K562 (cell line): ENCODE measurements at regions not wholly inside any gene's neighbourhood (a gene's known extent, or its start where the extent isn't known, plus 50 kb on each side); places are given as distances from the start of the nearest gene placed in this dataset.

ENCODE experiments used
- ATAC-seq: fragments of 200-7000 bp; cut with Tn5 transposase; 3 replicates; pipeline ENCODE4 v1.9.1; 2020; ENCODE audit warnings: moderate library complexity
- BruUV-seq: library from RNA; stranded (reverse); fragments of 400-500 nt; replicated peaks from 2 replicates; lab custom pipeline; 2021; lab: Mats Ljungman, UMichigan
- CTCF ChIA-PET: fragments of 300-600 bp; formaldehyde crosslinking; extraction: SDS; loops from one replicate; lab custom pipeline; 2021; ENCODE audit warnings: low intra/inter-chr PET ratio; lab: Yijun Ruan, JAX
- POLR2A ChIA-PET: fragments of 300-600, 350-650 bp; sonication (Branson Sonifier 250); formaldehyde crosslinking; extraction: SDS; loops from one replicate; lab custom pipeline; 2021; ENCODE audit warnings: antibody characterized with exemption, inconsistent platforms; lab: Yijun Ruan, JAX
- DNase-seq, 4 experiments: peaks; one replicate each; pipeline versions ENCODE4 v3.0.0 to v3.0.0-alpha.2; 2011 to 2018; ENCODE audit warnings: low spot score in 3 of 4, mixed read lengths in 3 of 4; ENCODE audit errors: extremely low read depth in 1 of 4
- FAIRE-seq: peaks from 2 replicates; lab custom pipeline; 2011; peaks lifted over from hg19 to GRCh38; lab: Jason Lieb, UNC
- H2AFZ ChIP-seq: 2 replicates; pipeline ENCODE4 v1.6.0; 2011; ENCODE audit warnings: low read depth, low read length, control low read depth, inconsistent platforms
- H3K27ac ChIP-seq: fragments of 200-600 bp; 3 replicates; pipeline ENCODE4 v1.8.0; 2011; ENCODE audit warnings: low read depth, mild to moderate bottlenecking, control low read depth, inconsistent platforms, low read length, moderate library complexity, mixed read lengths; ENCODE audit errors: extremely low read depth
- H3K27me3 ChIP-seq, 2 experiments: fragments of 300-600 bp in 1 of 2; 2 replicates in 1 of 2; 3 replicates in 1 of 2; pipeline versions ENCODE4 v1.6.0 to v1.8.0; 2011; ENCODE audit warnings: inconsistent platforms in 2 of 2, low read length in 2 of 2, mild to moderate bottlenecking in 1 of 2, mixed read lengths in 1 of 2, moderate library complexity in 1 of 2; ENCODE audit not compliant: control insufficient read depth in 2 of 2, insufficient read depth in 2 of 2
- H3K36me3 ChIP-seq: fragments of 300-600 bp; 3 replicates; pipeline ENCODE4 v1.8.0; 2011; ENCODE audit warnings: mild to moderate bottlenecking, low read length, inconsistent platforms; ENCODE audit not compliant: control insufficient read depth, insufficient read depth
- H3K4me1 ChIP-seq, 2 experiments: fragments of 200-600 bp in 1 of 2; replicated peaks in 1 of 2; 2 replicates in 1 of 2; 3 replicates in 1 of 2; pipeline versions ENCODE4 v1.5.1 to v1.8.0; 2011; ENCODE audit warnings: inconsistent platforms in 2 of 2, low read length in 2 of 2, mild to moderate bottlenecking in 1 of 2, mixed read lengths in 1 of 2, moderate library complexity in 1 of 2; ENCODE audit not compliant: control insufficient read depth in 2 of 2, insufficient read depth in 2 of 2
- H3K4me2 ChIP-seq: 2 replicates; pipeline ENCODE4 v1.6.1; 2011; ENCODE audit warnings: low read length, control low read depth, inconsistent platforms, mixed read lengths; ENCODE audit not compliant: insufficient read depth
- H3K4me3 ChIP-seq: fragments of 200-600 bp; sonication (generic), shearing (Covaris generic); 2 replicates; pipeline ENCODE4 v1.5.1; 2016; ENCODE audit warnings: control low read depth, inconsistent platforms
- H3K79me2 ChIP-seq: fragments of 200-600 bp; 3 replicates; pipeline ENCODE4 v1.8.0; 2011; ENCODE audit warnings: low read length, inconsistent platforms; ENCODE audit not compliant: control insufficient read depth, insufficient read depth
- H3K9ac ChIP-seq, 2 experiments: 2 replicates each; pipeline versions ENCODE4 v1.6.0 to v1.6.1; 2011; ENCODE audit warnings: low read depth in 2 of 2, low read length in 2 of 2, control low read depth in 1 of 2, inconsistent platforms in 1 of 2, mild to moderate bottlenecking in 1 of 2, mixed read lengths in 1 of 2; ENCODE audit not compliant: insufficient read depth in 1 of 2
- H3K9me1 ChIP-seq: one replicate; pipeline ENCODE4 v1.6.0; 2011; ENCODE audit warnings: inconsistent platforms, mild to moderate bottlenecking, low read length, moderate library complexity; ENCODE audit not compliant: control insufficient read depth, insufficient read depth
- H3K9me3 ChIP-seq: replicated peaks from 2 replicates; pipeline ENCODE4 v1.5.1; 2011; ENCODE audit warnings: low read depth, low read length, inconsistent platforms; ENCODE audit not compliant: control insufficient read depth, insufficient read depth
- H4K20me1 ChIP-seq: replicated peaks from 2 replicates; pipeline ENCODE4 v1.6.1; 2011; ENCODE audit warnings: low read length, inconsistent platforms, mixed read lengths; ENCODE audit not compliant: control insufficient read depth, insufficient read depth
- ARNT ChIP-seq, 2 experiments: fragments of 450-650 bp; IDR thresholded peaks; 2 replicates each; pipeline ENCODE4 v1.6.1; 2016; ENCODE audit warnings: mild to moderate bottlenecking in 1 of 2
- BCOR ChIP-seq: fragments of 450-650 bp; IDR thresholded peaks from 2 replicates; pipeline ENCODE4 v1.6.1; 2016
- CBX1 ChIP-seq: sonication (generic); IDR thresholded peaks from 2 replicates; pipeline ENCODE4 v1.6.1; 2016; ENCODE audit warnings: antibody characterized with exemption, low read depth, mild to moderate bottlenecking
- CBX8 ChIP-seq: fragments of 200-600 bp; sonication (generic); IDR thresholded peaks from 2 replicates; pipeline ENCODE4 v1.6.1; 2012; ENCODE audit warnings: borderline replicate concordance, mixed run types, low read depth, mild to moderate bottlenecking, moderate library complexity, mixed read lengths, low read length, control low read depth, inconsistent platforms; ENCODE audit not compliant: poor library complexity, severe bottlenecking; ENCODE audit errors: extremely low read depth
- CC2D1A ChIP-seq: fragments of 450-650 bp; IDR thresholded peaks from 2 replicates; pipeline ENCODE4 v1.6.1; 2017; ENCODE audit warnings: mild to moderate bottlenecking
- FOXK1 ChIP-seq: sonication (generic); formaldehyde crosslinking; IDR thresholded peaks from 2 replicates; pipeline ENCODE4 v1.8.0; 2022; ENCODE audit warnings: missing genetic modification reagents, mild to moderate bottlenecking, borderline replicate concordance
- MTA2 ChIP-seq: fragments of 450-650 bp; IDR thresholded peaks from 2 replicates; pipeline ENCODE4 v1.6.1; 2016; ENCODE audit warnings: low read depth
- MTA3 ChIP-seq: fragments of 450-650 bp; formaldehyde crosslinking; IDR thresholded peaks from 2 replicates; pipeline ENCODE4 v1.6.1; 2017; ENCODE audit warnings: mild to moderate bottlenecking, borderline replicate concordance
- NCOA1 ChIP-seq: fragments of 450-650 bp; IDR thresholded peaks from 2 replicates; pipeline ENCODE4 v1.6.1; 2016; ENCODE audit warnings: low read depth
- NCOA4 ChIP-seq: fragments of 450-650 bp; IDR thresholded peaks from 2 replicates; pipeline ENCODE4 v1.6.1; 2018; ENCODE audit warnings: mild to moderate bottlenecking; ENCODE audit not compliant: partially characterized antibody
- RAD21 ChIP-seq, 2 experiments: fragments of 250-450 bp in 1 of 2; fragments of 450-650 bp in 1 of 2; sonication (Bioruptor Pico) in 1 of 2; formaldehyde crosslinking in 1 of 2; IDR thresholded peaks in 1 of 2; conservative IDR thresholded peaks in 1 of 2; 2 replicates each; pipeline versions ENCODE4 v1.4.0 to v1.8.0; 2020 to 2022; ENCODE audit warnings: mild to moderate bottlenecking in 2 of 2, moderate library complexity in 1 of 2
- SPI1 ChIP-seq: IDR thresholded peaks from 2 replicates; pipeline ENCODE4 v1.6.1; 2011; ENCODE audit warnings: low read depth, low read length, control low read depth, borderline replicate concordance
- SRF ChIP-seq, 2 experiments: fragments of 250-450, 450-650 bp in 1 of 2; sonication (Bioruptor Pico) in 1 of 2; sonication (generic) in 1 of 2; formaldehyde crosslinking; IDR thresholded peaks; 2 replicates each; pipeline versions ENCODE4 v1.5.0 to v1.5.1; 2020 to 2022; ENCODE audit warnings: mild to moderate bottlenecking in 1 of 2, missing genetic modification reagents in 1 of 2
- TFAM ChIP-seq: fragments of 250-450 bp; sonication (Bioruptor Pico); conservative IDR thresholded peaks from 2 replicates; pipeline ENCODE4 v1.5.0; 2021; ENCODE audit warnings: mild to moderate bottlenecking, moderate library complexity
- TRIM28 ChIP-seq: fragments of 450-650 bp; IDR thresholded peaks from 2 replicates; pipeline ENCODE4 v1.6.1; 2017
- ZNF311 ChIP-seq: fragments of 250-450 bp; sonication (Bioruptor Pico); IDR thresholded peaks from 2 replicates; pipeline ENCODE4 v1.4.0; 2020; ENCODE audit warnings: mild to moderate bottlenecking, moderate library complexity
- ZNF507 ChIP-seq: conservative IDR thresholded peaks from 2 replicates; pipeline ENCODE4 v1.6.1; 2017; ENCODE audit warnings: missing genetic modification characterization, missing compliant biosample characterization
- ZNF785 ChIP-seq: fragments of 250-450 bp; sonication (Bioruptor Pico); IDR thresholded peaks from 2 replicates; pipeline ENCODE4 v1.4.0; 2020; ENCODE audit warnings: mild to moderate bottlenecking
- WGBS: fragments of 100-300 bp; shearing (Covaris generic); methylation state at CpG from one replicate; pipeline ENCODE4 v1.1.6; 2016; ENCODE audit warnings: low coverage, mixed read lengths; ENCODE audit not compliant: insufficient coverage; ENCODE audit errors: missing lambda C conversion rate; 5-methylcytosine and 5-hydroxymethylcytosine counted together
- in situ Hi-C: fragments of 300-500 bp; cut with MboI; formaldehyde crosslinking; loops from 4 replicates; pipeline ENCODE4 v1.15.0; 2018; ENCODE audit warnings: inconsistent platforms, mixed read lengths
- intact Hi-C: fragments of 100-400 bp; cut with micrococcal nuclease; formaldehyde crosslinking; loops from 2 replicates; pipeline ENCODE4 v1.14.2; 2022
- TF ChIP-seq, protein P1 (sequence below): fragments of 450-650 bp; conservative IDR thresholded peaks from 2 replicates; pipeline ENCODE4 v1.6.1; 2016; ENCODE audit warnings: missing genetic modification characterization, low read depth, mild to moderate bottlenecking, missing compliant biosample characterization, moderate library complexity

GRCh38 chr1:30312226-30312625 is 411.2 kb downstream of the MATN1 start:
- H3K36me3 ChIP-seq, result no peaks in the 10 kb centered on the region
- no peaks in the 10 kb centered on the region for H4K20me1 ChIP-seq
- no peaks in the 10 kb centered on the region for H3K9me3 ChIP-seq
- no peak overlapping the region for H2AFZ ChIP-seq
- no peak for TF ChIP-seq FOXK1 (CRISPR knock-in tag)
- no peak for TF ChIP-seq NCOA4
- TF ChIP-seq CC2D1A, result no peak
- TF ChIP-seq TFAM (CRISPR knock-in tag), result no peak
- intact Hi-C loops, result no loop called here
- no peaks in the 10 kb centered on the region for H3K79me2 ChIP-seq
- H3K9me1 ChIP-seq, result no peaks in the 10 kb centered on the region
- H3K27ac ChIP-seq, result no peak overlapping the region
- H3K4me1 ChIP-seq, result no peaks in the 10 kb centered on the region
- H3K9ac ChIP-seq, result no peak overlapping the region
- ChIA-PET CTCF (no interaction called here), POLR2A (interaction anchor here (0.6 to 1.3 kb wide), 3 partner anchors 19 to 208 kb away, joined by 3 to 4 read pairs (median 3); no protein-coding TSS in a partner anchor)
- in situ Hi-C loops, result no loop called here
- peaks cover 0 to 10% of the 10 kb centered on the region in 2 experiments; a peak in 3 of 5 replicates for H3K27me3 ChIP-seq
- H3K4me2 ChIP-seq, result no peak overlapping the region
- ATAC-seq (no peak), FAIRE-seq (no peak), DNase-seq (no peak)
- 3% methylated on average over 7 of the region's 7 CpGs for WGBS
- no peak overlapping the region for H3K4me3 ChIP-seq
- no TSS peak for BruUV-seq

- in situ Hi-C loops (no loop called here), intact Hi-C loops (no loop called here)
- no peak overlapping the region for H2AFZ ChIP-seq
- no TSS peak for BruUV-seq
- ChIA-PET POLR2A (interaction anchor here (1.3 kb wide), 1 partner anchor 19 kb away, joined by 3 read pairs; no protein-coding TSS in a partner anchor), CTCF (no interaction called here)
- ATAC-seq (no peak), FAIRE-seq (no peak), DNase-seq (no peak)
- H3K4me3 ChIP-seq, result no peak overlapping the region
- no peaks in the 10 kb centered on the region for H3K4me1 ChIP-seq
- WGBS, result 0% methylated on average over 1 of the region's 1 CpG
- H3K27ac ChIP-seq, result no peak overlapping the region
- no peaks in the 10 kb centered on the region for H3K79me2 ChIP-seq
- no peaks in the 10 kb centered on the region for H4K20me1 ChIP-seq
- H3K36me3 ChIP-seq, result no peaks in the 10 kb centered on the region
- H3K9me1 ChIP-seq, result no peaks in the 10 kb centered on the region
- H3K9me3 ChIP-seq, result no peaks in the 10 kb centered on the region
- H3K27me3 ChIP-seq, result peaks cover 0 to 10% of the 10 kb centered on the region in 2 experiments; a peak in 3 of 5 replicates
- no peak overlapping the region for H3K4me2 ChIP-seq
- no peak overlapping the region for H3K9ac ChIP-seq
- TF ChIP-seq SRF (CRISPR knock-in tag; IDR thresholded peaks at IDR 0.05), result no peak
- no peak for TF ChIP-seq ARNT (IDR thresholded peaks at IDR 0.05)
- no peak for TF ChIP-seq MTA3
- no peak for TF ChIP-seq TRIM28
- no peak for TF ChIP-seq CBX8
- TF ChIP-seq, protein P1, sequence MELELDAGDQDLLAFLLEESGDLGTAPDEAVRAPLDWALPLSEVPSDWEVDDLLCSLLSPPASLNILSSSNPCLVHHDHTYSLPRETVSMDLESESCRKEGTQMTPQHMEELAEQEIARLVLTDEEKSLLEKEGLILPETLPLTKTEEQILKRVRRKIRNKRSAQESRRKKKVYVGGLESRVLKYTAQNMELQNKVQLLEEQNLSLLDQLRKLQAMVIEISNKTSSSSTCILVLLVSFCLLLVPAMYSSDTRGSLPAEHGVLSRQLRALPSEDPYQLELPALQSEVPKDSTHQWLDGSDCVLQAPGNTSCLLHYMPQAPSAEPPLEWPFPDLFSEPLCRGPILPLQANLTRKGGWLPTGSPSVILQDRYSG (tag), result no peak
- TF ChIP-seq BCOR, result no peak
- no peak for TF ChIP-seq ZNF507 (tag)
- TF ChIP-seq ZNF785 (CRISPR knock-in tag), result no peak
- TF ChIP-seq ZNF311 (CRISPR knock-in tag), result no peak
- no peak for TF ChIP-seq SPI1
- TF ChIP-seq MTA2, result no peak
- TF ChIP-seq CBX1, result no peak
- no peak for TF ChIP-seq NCOA1
- TF ChIP-seq RAD21 (CRISPR knock-in tag; conservative IDR thresholded peaks at IDR 0.05 in 1 of 2, IDR thresholded peaks at IDR 0.05 in 1 of 2), result no peak
Measured at GRCh38 chr1:30311749-30312148, 411.6 kb downstream of the MATN1 start.
